GM12892 (cell line): ENCODE measurements at regions not wholly inside any gene's neighbourhood (a gene's known extent, or its start where the extent isn't known, plus 50 kb on each side); places are given as distances from the start of the nearest gene placed in this dataset.
"Not testable (repeated sequence)": the region's sequence is repeated elsewhere in the genome, so short reads cannot be mapped to it uniquely, and the experiment has no call there.

Experiments used
- DNase-seq: peaks from one replicate; pipeline ENCODE4 v3.0.0; 2011; ENCODE audit not compliant: insufficient read length
- FAIRE-seq: peaks from 2 replicates; lab custom pipeline; 2011; peaks lifted over from hg19 to GRCh38; lab: Jason Lieb, UNC
- POLR2A ChIP-seq: IDR thresholded peaks from 2 replicates; pipeline ENCODE4 v1.6.1; 2011; ENCODE audit warnings: low read depth, low read length, control low read depth
- POLR2AphosphoS5 ChIP-seq: IDR thresholded peaks from 2 replicates; pipeline ENCODE4 v1.6.1; 2011; ENCODE audit warnings: low read depth, low read length, control low read depth
- TAF1 ChIP-seq: IDR thresholded peaks from 2 replicates; pipeline ENCODE4 v1.6.1; 2011; ENCODE audit warnings: low read depth, mild to moderate bottlenecking, control low read depth, low read length, borderline replicate concordance

DNA sequence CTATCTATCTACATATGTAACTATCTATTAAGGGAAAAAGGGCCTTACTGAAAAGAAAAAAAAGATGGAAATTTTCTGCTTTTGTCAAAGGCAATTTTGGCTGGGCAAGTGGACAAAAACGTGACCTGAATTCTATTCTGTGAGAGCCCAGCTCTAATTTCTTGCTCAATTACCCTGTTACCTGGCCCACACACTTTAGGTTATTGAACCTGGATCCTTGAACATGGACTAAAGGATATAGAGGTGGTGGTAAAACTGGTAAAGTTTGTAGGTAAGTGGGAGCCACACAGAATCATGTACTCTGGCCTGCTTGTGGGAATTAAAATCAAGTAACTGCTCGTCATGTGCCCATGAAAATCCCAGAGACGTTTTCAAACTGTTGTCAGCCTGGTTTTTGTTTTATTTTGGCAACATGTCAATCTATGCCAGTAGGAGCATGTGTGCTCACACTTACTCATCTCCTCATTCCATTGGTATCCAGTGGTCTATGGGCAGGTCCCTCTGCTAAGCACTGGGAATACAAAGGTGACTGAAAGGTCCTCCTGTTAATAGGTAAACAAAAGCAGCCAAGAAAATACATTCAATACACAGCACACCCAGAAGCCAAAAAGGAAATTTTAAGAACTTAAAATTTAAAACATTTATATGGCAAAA is 113.7 kb upstream of the WARS2 start:
- DNase-seq = no peak
- no peak for TF ChIP-seq TAF1
- TF ChIP-seq POLR2AphosphoS5 = no peak
- TF ChIP-seq POLR2A = no peak
- FAIRE-seq = no peak

DNA sequence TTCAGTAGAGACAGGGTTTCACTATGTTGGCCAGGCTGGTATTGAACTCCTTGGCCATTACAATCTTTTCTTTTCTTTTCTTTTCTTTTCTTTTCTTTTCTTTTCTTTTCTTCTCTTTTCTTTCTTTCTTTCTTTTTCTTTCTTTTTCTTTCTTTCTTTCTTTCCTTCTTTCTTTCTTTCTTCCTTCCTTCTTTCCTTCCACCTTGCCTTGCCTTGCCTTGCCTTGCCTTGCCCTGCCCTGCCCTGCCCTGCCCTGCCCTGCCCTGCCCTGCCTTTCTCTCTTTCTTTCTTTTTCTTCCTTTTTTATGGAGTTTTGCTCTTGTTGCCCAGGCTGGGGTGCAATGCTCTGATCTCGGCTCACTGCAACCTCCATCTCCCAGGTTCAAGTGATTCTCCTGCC is 112.5 kb upstream of the HAO2 start:
- FAIRE-seq, DNase-seq: not testable (repeated sequence)

DNA sequence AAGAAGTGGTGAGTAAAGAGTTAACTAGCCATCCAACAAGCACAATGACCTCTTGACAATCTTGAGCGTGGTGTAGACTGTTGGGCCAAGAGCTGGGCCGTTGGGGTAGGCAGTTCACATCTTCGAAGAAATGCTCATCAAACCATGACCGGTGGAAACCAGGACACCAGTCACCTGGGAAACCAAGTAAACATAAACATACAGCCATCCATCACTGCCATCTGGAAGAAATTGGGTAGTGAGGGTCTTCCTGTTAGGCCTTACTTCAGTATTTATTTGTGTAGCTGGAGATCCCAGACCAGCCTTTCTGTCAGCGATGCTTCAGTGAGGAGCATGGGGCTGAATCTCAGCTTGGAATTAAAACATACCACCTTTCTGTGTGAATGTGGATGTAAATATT is 108.1 kb upstream of the HAO2 start:
- TF ChIP-seq TAF1 (no peak), POLR2AphosphoS5 (no peak), POLR2A (no peak)
- DNase-seq (no peak), FAIRE-seq (no peak)

DNA sequence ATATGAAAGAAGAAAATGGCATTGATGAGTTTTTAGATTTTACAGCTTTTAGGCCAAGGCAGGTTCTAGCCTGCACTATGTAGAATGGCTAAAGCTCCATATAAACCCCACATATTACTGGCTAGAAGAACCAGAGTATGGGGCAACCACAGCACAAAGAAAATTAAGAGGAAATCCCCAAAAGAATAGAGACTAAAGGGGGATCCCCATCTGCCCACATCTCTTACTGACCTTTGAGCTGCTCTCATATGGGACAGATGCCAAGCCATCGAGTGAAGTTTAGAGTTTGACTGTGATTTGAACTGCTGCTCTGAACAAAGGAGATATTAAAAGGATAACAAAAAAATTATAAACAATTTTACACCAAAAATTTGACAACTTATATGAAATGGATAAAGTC is 102.2 kb upstream of the HAO2 start:
- FAIRE-seq (peak; percentile 74), DNase-seq (no peak)
- TF ChIP-seq TAF1 (no peak), POLR2A (no peak), POLR2AphosphoS5 (no peak)

DNA sequence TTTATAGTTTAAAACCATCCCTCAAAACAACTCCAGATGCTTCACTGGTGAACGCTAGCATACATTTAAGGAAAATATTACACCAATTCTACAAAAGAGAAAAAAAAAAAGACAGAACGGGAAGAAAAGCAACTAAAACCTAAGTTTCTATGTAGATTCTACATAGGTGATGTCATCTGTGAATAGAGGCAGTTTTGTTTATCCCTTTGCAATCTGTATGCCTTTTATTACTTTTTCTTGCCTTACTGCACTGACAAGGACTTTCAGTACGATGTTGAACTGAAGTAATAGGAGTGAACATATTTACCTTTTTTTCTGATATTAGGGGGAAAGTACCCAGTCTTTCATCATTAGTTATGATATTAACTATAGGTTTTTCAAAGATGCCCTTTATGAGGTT is 101.7 kb upstream of the HAO2 start:
- TF ChIP-seq POLR2A = no peak
- no peak for TF ChIP-seq POLR2AphosphoS5
- no peak for TF ChIP-seq TAF1
- FAIRE-seq = no peak
- DNase-seq = no peak

DNA sequence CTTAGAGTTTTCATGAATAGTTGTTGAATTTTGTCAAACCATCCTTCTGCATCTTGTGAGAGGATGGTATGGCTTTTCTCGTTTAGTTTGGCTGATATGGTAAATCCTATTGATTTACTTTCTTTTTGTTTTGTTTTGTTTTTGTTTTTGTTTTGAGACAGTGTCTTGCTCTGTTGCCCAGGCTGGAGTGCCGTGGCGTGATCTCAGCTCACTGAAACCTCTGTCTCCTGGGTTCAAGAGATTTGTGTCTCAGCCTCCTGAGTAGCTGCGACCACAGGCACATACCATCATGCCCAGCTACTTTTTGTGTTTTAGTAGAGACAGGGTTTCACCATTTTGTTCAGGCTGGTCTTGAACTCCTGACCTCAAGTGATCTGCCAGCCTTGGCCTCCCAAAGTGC is 101.3 kb upstream of the HAO2 start:
- not testable (repeated sequence) for DNase-seq
- FAIRE-seq = peak; percentile 74

DNA sequence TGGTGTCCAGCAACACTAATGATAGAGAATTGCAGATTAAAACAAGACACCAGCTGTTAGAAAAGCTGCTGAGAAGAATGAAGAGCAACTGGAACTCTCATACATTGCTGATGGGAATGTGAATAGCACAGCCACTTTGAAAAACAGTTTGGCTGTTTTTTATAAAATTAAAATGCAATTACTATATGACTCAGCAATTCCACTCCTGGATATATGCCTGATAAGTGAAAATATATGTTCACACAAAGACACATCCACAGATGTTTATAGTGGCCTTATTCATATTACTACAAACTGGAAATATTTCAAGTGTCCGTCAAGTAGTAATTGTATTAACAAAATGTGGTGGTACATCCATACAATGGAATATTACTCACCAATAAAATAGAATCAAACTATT is 99.7 kb upstream of the HAO2 start:
- DNase-seq (no peak), FAIRE-seq (no peak)
- TF ChIP-seq TAF1 = no peak
- TF ChIP-seq POLR2AphosphoS5 = no peak
- no peak for TF ChIP-seq POLR2A

DNA sequence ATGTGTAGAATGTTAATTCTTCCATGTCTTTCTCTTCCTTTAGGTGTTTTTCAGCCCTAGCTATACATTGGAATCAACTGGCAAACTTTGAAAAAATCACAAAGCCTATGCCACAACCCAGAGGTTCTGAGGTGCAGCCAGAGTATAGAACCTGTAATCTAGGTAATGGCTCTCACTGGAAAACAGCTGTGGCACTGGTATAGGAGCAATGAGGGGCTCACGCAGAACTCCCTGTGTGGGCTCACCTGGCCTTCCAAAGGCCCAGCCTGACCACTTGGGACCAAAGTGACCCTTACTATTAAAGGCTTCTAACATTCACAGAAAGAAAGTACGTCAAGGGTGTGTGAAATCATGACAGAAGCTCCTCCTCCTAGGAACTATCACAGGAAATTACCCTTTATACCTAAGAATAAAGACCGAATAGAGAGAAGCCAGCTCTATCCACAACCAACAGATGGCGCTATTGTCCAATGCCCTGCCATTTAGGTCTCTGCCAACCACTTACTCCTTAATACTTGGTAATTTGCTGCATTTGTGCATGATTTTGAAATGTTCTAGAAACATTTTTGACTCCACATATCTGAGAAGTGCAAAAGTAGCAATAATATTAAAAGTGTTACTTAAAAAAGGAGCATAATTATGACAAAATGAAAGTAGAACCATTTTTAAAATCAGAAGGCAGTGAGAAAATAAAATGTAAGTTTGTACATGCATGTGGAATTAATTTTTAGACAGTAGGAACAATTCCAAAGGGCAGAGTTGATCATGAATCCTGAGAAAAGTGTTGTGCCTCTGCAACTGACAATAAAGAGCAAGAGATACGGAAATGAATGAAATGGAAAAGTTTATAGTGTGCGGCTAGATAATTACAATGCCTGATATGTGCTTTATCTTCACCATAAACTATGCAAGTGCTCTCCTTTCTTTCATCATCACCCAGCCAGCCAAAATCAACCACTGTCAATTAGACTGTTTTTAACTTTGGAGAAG is 93.1 kb upstream of the HAO2 start:
- no peak for DNase-seq
- peak; percentile 79 for FAIRE-seq
- TF ChIP-seq POLR2A (no peak), POLR2AphosphoS5 (no peak), TAF1 (no peak)

DNA sequence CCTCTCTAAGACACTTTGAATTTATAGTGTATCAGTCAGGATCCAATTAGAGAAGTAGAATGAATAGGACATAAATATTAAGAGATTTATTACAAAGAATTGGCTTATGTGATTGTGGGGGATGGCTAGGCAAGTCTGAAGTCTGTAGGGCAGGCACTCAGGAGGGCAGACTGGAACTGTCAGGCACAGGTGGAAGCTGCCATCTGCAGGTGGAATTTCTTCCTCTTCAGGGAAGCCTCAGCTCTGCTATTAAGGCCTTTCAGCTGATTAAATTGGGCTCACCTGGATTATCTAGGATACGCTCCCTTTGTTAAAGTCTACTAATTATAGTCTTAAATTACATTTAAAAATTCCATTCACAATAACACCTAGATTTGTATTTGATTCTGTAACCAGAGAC is 92.0 kb upstream of the HAO2 start:
- FAIRE-seq (no peak), DNase-seq (no peak)
- TF ChIP-seq POLR2AphosphoS5 (no peak), TAF1 (no peak), POLR2A (no peak)

DNA sequence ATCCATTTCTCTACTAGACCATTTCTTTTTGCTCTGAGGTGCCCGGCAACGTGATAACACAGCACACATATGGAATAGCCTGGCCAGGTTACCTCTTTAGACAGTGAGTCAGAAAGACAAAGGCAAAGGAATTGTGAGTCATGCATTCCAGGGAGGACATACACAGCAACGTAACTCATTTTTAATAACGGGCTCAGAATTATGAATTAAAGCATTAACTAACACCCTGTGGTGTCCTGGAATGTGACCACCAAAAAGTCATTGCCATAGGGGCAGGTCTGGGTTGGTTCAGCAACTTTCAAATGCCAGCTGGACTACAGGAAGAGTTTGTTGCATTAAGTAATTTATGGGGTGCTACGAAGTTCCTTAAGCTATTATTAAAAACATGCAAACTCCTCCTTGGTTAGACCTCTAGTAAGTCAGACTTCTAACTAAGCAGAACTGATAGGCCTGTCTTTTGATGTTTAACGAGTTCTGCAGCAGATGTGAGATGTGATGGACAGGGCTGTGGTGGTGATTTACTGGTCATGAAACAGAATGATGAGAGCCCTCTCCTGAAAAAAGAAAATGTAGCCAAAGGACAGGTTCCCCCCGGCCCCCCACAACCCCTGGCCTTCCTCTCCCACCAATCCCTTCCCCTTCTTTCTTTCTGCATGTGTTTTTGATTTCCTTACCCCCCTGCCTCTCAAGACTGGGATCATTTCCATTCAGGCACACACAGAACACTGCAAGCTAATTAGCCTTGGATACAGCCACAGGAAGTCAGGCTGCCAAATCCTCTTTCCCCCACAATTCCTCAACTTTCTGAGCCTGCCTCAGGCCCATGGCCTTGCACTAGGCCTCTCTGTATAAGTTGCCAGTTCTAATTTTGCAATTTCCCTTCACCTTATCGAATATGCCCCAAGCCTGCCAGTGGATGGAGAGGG is 88.9 kb upstream of the HAO2 start:
- TF ChIP-seq POLR2A (no peak), TAF1 (no peak)
- FAIRE-seq (no peak), DNase-seq (no peak)

DNA sequence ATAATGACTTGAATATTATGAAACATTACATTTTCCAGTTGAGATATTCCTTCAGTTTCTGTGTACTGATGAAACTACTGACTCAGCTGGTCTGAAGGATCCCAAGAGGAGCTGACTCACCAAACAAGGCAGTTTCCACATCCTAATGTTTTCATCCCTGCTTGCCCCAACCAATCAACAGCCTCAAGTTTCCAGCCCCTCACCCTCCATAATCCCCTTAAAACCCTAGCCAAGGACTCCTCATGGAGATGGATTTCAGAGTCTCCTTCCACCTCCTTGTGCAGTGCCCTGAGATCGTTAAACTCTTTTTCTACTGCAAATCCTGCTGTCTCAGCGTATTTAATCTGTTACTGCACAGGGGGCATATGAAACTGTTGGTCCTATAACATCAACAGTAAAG is 83.1 kb upstream of the HAO2 start:
- FAIRE-seq (no peak), DNase-seq (no peak)
- TF ChIP-seq TAF1 = no peak
- TF ChIP-seq POLR2AphosphoS5 = no peak
- no peak for TF ChIP-seq POLR2A
